Kasumi-1 (cell line): ENCODE measurements at regions not wholly inside any gene's neighbourhood (a gene's known extent, or its start where the extent isn't known, plus 50 kb on each side); places are given as distances from the start of the nearest gene placed in this dataset.

Experiments
- DNase-seq, 2 experiments: peaks; one replicate each; lab custom pipeline; 2025; lab: John Stamatoyannopoulos, UW

DNA sequence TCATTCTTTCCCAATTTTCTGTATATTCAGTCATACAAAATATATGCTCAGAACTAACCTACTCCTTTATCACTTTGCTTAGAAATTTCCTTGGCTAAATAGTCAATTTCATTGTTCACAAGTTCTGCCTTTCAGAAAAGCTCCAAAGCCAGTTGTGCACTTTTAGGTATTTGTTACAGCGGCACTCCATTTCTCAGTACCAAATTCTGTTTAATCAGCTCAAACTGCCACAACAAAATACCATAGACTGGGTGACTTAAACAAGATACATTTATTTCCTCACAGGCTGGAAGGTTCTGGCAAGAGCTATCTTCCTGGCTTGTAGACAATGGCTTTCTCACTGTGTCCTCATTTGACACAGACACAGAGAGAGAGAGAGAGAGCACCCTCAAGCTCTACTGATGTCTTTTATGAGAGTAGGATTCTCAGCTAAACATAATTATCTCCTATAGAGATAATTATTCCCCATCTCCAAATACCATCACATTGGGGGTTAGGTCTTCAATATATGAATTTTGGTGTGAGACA, 188.8 kb upstream of the FSTL5 start:
- DNase-seq, result no peak

DNA sequence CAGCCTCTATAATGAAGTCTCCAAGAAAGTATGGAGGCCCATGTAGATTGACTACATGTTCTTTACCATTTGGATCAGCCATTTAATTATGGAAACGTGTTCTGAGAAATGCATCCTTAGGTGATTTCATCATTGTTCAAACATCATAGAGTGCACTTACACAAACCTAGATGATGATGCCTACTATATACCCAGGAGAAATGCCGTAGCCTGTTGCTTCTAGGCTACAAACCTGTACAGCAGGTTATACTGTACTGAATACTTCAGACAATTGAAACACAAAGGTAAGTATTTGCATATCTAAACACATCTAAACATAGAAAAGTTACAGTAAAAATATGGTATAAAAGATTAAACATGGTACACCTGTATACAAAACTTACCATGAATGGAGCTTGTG, 186.5 kb upstream of the FSTL5 start:
- no peak for DNase-seq

DNA sequence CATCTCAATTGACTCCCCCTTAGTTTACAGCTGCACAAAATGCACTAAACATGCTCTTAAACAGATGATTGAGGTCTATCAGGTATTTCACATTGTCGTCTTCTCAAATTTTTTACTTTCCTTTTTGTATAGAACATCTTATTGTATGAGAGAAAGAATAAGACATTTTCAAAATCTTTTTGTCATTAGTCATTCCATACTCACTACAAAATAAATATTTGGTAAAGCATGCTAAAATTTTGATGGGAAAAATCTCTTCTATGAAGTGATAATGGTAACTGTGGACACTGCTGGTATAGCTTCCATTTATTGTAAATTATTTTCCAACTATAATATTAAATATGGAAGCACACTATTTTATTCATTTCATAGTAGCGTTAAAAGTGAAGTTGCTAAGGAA, 185.6 kb upstream of the FSTL5 start:
- no peak for DNase-seq

DNA sequence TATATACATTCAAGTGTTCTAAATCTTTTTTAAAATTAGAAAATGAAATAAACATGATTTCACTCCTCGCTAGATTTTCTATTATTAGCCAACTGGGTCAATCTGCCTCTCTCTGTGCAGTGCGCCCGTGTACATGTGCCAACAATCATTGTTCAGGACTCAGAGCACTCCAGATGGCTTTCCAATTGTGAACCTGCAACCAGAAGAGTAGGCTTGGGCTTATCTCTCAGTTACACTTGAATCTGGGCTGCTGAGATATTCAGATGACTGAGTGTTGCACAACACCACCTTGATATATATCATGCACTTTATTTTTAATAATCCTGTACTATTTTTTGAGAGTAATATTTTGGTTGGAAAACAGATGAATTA, 184.0 kb upstream of the FSTL5 start:
- DNase-seq, result no peak

DNA sequence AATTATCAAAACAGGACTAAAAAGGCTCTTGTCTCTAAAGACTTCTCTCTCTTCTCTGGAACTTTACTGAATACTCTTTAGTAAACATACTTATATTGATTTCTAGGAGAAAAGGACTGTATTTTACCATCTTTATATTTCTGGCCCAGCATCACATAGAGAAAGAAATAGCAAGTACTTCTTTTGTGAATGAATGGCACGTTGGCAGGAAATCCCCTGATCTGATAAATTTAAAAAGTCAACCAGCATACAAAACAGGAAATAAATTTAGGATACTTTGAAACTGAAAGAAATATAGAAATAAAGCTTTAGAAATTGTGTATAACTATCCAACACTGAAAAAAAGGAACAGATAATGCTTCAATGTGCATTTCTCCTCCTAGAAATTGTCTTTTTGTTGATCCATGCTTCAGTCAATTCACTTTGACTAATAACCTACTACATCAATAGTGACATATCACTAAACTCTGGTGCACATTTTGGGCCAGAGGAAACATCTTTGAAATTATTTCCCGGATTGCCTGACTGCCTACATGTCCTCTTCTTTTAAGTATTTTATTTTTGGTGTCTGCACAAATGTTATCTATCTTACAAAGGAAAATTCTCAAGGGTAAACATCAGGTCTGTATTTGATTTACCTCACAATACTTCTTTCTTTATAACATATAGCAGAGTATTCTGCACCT, 183.5 kb upstream of the FSTL5 start:
- no peak for DNase-seq

DNA sequence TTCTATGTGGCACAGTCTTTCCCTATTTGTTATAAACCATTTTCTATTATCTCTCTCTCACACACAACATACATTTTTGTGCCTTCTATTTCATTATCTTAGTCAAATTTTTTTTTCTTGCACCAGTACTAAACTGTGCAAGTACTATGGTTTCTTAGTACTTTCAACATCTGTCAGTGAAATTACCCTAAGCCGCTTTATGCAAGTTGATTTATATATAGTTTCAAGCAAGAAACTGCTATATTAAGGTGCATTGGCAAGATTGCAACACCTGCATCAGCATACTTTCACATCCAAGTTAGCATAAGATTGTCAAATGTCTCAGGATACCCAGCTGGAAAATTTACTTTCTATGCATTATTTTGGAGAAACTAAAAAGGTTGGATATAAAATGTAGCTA, 180.2 kb upstream of the FSTL5 start:
- DNase-seq, result no peak

DNA sequence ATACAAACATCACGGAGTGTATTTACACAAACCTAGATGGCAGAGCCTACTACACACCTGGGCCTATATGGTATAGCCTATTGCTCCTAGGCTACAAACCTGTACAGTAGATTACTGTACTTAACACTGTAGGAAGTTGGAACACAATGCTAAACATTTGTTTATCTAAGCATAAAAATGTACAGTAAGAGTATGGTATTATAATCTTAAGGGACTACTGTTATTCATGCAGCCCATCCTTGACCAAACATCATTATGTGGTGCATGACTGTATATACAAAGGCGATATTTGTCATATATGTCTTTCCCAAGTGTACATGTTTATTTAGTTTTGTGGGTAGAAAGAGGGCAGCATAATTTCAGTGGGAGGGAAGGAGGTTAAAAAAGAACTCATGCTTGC, 177.7 kb upstream of the FSTL5 start:
- no peak for DNase-seq

DNA sequence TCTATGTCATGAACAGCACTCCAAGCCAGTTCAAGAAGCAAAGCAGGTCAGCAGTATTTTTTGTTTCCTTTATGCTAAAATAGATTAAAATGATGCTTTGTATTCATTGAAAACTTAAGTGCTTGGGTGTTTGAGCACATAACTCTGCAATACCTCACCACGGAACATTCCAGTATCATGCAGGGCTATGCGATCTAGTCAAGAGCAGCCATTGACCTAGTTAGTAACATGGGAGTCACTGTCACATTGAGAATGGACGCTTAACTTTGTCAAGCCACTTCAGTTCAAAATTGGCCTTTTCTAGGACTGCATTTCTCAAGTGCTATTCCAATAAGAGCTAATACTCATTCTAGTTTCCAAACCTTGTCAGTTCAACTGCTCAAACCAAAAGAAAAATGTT, 160.1 kb upstream of the FSTL5 start:
- DNase-seq, result no peak

DNA sequence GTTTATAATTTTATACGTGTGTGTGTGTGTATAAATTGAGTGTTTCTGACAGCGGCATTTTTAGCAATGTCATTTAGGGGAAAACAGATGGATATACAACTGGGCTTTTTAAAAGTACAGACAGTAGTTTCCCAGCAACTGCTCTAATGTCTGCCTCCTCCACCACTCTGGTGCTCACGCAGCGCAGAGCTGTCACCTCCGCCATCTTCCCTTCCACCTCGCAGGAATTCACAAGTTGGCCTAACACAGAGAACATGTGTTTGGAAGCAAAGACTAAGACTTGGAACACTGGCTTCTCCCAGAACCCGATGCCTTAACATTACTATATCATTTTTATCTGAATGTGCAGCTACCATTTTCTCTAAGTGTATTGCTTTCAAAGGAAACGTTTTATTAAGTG, 158.3 kb upstream of the FSTL5 start:
- DNase-seq, result no peak

DNA sequence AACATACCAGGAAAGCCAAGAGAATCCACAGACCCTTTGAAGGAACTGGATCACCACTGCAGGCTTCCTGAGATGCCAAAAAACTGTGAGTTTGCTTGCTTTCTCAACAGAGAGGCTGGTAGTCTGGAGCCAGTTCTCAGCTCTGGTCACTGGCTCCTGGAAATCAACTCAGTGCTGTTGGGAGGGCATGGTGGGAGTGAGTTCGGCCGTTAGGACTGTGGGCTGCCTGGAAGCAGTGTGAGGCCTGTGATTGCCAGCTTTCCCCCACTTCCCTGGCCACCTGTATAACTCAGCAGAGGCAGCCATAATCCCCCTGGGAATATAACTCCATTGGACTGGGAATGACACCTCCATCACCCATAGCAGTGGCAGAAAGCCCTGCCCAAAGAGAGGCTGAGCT, 122.0 kb upstream of the FSTL5 start:
- DNase-seq, result no peak

DNA sequence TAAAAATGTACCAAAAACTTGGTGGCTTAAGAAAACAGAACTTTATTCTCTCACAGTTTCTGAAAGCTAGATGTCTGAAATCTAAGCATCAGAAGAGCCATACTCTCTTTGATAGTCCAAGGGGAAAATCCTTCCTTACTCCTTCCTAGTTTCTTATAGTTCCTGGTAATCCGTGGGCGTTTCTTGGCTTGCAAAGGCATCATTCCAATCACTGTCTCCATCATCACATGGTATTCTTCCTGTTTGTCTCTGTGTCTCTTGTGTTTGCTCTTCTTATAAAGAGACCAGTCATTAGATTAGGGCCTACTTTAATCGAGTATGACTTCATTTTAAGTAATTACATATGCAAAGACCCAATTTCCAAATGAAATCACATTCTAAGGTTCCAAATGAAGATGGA, 118.9 kb upstream of the FSTL5 start:
- DNase-seq, result no peak

DNA sequence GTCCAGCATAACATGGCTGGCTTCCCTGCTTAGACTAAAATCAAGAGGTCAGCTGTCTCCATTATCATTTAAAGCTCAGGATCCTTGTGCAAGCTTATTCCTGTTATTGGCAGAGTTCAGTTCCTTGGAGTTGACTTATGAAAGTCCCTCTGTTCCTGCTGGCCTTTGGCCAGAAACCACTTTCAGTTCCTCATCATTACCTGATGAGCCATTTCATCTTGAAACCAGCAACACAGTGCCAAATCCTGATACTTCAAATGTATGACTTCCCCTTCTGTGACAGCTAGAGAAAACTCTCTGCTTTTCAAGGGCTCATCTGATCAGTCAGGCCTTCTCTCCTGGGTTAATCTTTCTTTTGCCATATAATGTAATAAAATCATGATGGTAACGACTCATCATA, 110.6 kb upstream of the FSTL5 start:
- DNase-seq, result peak; percentile 31 to 33

DNA sequence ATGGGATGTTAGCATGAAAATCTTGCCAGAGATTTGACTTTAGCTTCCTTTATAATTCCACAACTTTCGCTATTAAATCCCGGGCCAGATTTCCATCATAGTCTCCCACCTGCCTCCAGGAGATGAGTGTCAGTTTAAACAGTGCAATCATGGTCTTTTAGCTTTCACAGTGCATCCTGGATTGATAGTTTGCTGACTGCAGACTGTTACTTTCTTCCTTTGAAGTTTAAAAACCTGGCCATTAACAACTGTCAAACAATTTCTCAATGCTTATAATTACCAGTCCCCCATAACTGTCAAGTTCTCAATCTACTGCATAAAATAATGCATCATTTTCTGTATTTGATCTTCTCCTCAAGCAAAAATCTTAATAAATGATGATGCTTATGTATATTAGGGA, 108.4 kb upstream of the FSTL5 start:
- no peak for DNase-seq

DNA sequence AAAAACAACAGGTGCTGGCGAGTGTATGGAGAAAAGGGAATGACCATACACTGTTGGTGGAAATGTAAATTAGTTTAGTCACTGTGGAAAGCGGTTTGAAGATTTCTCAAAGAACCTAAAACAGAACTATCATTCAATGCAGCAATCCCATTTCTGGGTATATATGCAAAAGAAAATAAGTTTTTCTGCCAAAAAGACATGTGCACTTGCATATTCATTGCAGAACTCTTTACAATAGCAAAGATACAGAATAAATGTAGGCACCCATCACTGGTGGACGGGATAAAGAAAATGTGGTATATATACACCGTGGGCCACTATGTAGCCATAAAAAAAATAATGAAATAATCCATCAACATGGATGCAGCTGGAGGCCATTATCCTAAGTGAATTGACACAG, 105.1 kb upstream of the FSTL5 start:
- DNase-seq, result no peak

DNA sequence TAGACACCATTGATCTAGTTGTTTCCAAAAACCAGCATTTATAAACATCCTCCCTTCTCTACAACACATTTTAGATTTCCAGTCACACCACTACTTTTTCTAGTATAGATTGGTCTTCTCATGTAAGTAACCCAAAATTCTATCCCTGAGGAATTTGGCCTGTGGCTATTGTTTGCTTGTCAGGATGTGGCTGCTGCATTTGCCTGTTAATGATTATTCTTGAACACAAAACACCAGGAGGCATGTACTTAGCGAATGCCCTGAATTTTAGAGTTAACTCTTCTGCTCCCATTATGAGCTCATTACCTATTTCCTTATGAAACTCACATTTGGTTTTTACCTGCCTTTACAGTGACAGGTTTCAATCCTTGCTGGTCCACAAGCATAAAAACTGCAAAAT, 102.0 kb upstream of the FSTL5 start:
- DNase-seq, result no peak

DNA sequence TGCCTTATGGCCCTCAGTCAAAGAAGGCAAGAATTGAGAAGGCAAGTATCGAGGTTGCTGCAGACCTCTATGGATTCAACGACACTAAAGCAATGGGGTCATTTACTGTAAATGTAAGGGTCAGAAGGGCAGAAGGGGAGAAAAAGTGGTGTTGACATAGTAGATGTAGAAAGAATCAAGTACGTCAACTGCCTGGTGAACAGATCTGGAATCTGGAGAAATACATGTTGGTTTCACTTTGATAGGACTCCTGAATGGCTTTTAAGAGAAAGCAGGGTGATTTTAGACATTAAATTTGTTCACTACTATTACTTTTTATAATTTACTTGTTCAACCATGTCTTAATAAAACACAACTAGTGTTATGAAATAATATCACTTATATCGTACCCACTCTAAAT, 81.3 kb upstream of the FSTL5 start:
- DNase-seq, result no peak

DNA sequence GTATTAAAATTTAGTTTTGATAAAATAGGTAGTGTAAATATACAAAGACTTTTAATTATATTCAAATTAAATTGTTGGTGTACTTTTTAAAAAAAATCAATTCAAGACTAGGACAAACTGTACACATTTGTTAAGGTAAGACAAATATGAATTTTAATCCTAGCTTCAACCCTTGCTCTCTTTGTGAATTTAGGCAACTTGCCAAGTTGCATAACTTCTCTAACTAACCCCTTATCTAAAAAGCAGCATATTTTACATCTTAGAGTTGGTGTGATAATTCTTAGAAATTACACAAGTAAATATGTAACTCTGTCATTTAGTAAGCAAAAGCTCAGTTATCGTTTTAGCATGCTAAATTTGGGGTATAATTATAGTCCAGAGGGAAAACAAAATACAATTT, 78.1 kb upstream of the FSTL5 start:
- no peak for DNase-seq

DNA sequence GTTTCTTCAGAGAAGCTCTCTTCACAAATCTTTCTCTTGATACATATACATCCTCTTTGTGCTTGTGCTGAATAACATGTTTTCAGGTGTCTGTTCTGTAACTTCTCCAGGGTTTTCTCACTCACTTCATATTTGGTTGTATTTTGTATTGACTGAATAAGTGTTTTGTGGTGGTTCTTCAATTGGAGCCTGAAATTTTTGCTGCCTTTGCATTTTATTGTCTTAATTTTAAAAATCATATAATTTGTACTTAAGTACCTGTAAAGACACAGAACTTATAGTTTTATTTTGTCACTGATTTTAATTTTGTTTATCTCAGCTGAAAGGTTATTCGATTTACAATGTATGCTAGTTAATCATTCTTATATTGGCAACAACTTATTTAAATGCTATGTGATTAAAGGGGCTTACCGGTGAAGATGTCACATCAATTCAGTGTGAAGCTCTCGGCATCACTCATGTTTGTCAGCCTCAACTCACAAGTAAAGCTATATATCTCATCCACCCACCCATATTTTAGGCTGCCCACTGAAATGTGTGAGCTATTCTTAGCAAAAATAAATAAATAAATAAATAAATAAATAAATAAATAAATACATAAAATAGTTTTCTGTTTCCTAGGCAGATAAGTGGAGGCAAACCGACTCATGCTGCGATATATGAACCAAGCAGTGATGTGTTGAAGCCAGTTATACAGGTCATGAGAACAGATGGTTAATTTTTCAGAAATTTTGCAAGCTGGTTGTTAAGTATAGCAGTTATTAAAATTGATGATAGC, 76.4 kb upstream of the FSTL5 start:
- DNase-seq, result no peak

DNA sequence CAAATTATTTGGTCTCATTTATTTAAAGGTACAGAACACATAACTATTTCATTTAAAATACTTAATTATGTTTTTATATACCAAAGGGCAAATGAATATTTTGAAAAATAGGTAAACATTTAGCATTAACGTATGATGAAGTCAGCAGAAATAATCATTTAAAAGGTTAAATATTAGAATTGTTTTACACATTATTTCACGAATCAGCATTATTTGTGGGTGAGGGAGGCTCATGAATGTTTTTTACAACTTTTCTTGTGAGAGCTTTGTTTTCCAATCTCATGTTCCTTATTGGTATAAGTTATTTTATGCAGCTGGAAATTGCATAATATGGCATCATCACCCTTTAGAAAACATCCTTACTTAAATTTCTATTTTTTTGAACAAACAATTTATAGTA, 73.9 kb upstream of the FSTL5 start:
- no peak for DNase-seq

DNA sequence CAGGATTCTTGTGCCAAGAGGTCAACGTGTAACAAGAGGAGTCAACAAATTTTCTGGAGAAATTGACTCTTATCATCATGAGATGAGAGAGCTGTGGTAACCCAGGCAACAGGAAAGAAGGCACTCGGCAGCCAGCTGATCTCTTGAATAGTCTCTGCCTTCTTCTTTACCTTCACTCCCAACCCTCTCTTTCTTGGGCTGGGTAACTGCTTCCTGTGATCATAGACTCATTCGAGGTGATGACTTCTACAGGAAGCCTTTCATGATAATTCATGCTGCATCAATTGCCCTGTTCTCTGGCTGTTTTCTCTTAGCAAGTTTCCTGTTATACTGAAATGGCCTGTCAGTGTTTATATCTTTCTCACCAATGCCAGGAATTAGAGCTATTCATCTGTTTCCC, 70.8 kb upstream of the FSTL5 start:
- DNase-seq, result no peak

DNA sequence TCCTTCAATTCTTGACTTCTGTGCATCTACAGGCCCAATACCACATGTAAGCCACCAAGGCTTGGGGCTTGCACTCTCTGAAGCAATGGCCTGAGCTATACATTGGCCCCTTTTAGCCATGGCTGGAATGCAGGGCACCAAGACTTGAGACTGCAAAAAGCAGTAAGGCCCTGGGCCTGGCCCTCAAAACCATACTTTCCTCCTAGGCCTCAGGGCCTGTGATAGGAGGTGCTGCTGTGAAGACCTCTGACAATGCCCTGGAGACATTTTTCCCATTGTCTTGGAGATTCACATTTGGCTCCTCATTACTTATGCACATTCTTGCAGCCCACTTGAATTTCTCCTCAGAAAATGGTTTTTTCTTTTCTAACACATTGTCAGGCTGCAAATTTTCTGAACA, 68.5 kb upstream of the FSTL5 start:
- no peak for DNase-seq

DNA sequence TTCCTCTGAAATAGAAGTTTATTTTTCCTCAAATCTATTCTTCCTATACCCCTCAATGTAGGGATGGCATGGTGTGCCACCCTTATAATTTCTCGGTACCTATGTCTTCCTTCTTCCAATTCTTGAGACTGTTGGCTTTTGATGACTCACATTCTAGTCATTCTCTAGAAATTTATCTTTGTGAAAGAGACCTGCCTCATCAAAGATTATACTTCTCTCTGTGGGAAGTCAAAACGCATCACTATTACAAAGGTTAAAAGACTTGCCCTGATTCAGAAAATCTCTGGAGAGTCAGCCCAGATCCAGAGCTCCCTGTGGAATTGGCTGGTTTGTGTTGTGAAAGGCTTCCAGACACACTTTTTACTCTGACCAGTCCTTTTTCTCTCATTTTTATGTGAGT, 65.9 kb upstream of the FSTL5 start:
- DNase-seq, result no peak

DNA sequence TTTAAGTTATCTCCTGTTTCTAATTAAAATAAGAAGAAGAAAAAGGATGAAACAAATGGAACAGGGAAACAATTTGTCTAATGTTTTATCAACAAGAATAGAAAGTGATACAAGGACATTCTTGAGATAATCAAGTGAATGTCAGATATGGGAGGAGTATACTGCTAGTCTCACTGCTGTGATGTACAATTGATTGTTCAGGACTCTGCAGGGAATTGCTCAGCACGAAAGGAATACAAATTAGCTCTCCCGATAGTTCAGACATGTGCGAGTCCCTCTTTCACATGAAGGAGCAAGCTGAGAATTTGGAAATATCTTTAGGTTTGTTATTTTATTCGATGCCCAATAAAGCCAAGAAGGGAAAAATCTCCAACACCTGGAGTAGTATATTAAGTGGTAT, 57.3 kb upstream of the FSTL5 start:
- DNase-seq, result no peak
